PC-9 (cell line): ENCODE measurements at regions not wholly inside any gene's neighbourhood (a gene's known extent, or its start where the extent isn't known, plus 50 kb on each side); places are given as distances from the start of the nearest gene placed in this dataset.

Experiments used
- BruUV-seq: library from RNA; stranded (reverse); fragments of 400-500 nt; replicated peaks from 2 replicates; lab custom pipeline; 2021; lab: Mats Ljungman, UMichigan
- CTCF ChIA-PET: fragments of 300-600 bp; sonication (Branson Sonifier 250); formaldehyde crosslinking; loops from one replicate; lab custom pipeline; 2022; ENCODE audit warnings: antibody characterized with exemption; lab: Charles Lee
- POLR2A ChIA-PET: fragments of 300-600 bp; sonication (Branson Sonifier 250); formaldehyde crosslinking; loops from one replicate; lab custom pipeline; 2022; ENCODE audit warnings: antibody characterized with exemption; ENCODE audit not compliant: unreplicated experiment; lab: Charles Lee
- DNase-seq, 2 experiments: peaks; one replicate each; pipeline versions ENCODE4 v3.0.0 to v3.0.0-alpha.2; 2015 to 2022; ENCODE audit warnings: mixed read lengths in 1 of 2
- H2AFZ ChIP-seq: fragments of 200-600 bp; sonication (generic); 2 replicates; pipeline ENCODE4 v1.8.1; 2017; ENCODE audit warnings: antibody characterized with exemption
- H3F3A ChIP-seq: fragments of 200-600 bp; sonication (generic); 2 replicates; pipeline ENCODE4 v1.8.1; 2017; ENCODE audit warnings: antibody characterized with exemption, mild to moderate bottlenecking, low read depth; ENCODE audit not compliant: insufficient read depth
- H3K27ac ChIP-seq: fragments of 200-600 bp; sonication (generic); 2 replicates; pipeline ENCODE4 v1.6.1; 2016; ENCODE audit warnings: mixed run types
- H3K27me3 ChIP-seq: fragments of 200-600 bp; sonication (generic); 2 replicates; pipeline ENCODE4 v1.6.1; 2016; ENCODE audit warnings: low read depth, mixed run types; ENCODE audit not compliant: insufficient read depth
- H3K36me3 ChIP-seq: fragments of 200-600 bp; sonication (generic); 2 replicates; pipeline ENCODE4 v1.6.1; 2016; ENCODE audit warnings: low read depth, mixed run types
- H3K4me1 ChIP-seq: fragments of 200-600 bp; sonication (generic); replicated peaks from 2 replicates; pipeline ENCODE4 v1.6.1; 2016; ENCODE audit warnings: mixed run types; ENCODE audit not compliant: insufficient read depth
- H3K4me2 ChIP-seq: fragments of 200-600 bp; sonication (generic); 2 replicates; pipeline ENCODE4 v1.6.1; 2017; ENCODE audit warnings: mixed run types
- H3K4me3 ChIP-seq: fragments of 200-600 bp; sonication (generic); 2 replicates; pipeline ENCODE4 v1.6.1; 2016; ENCODE audit warnings: mixed run types
- H3K79me2 ChIP-seq: fragments of 200-600 bp; sonication (generic); 2 replicates; pipeline ENCODE4 v1.6.1; 2017; ENCODE audit warnings: low read depth, mixed run types
- H3K9me2 ChIP-seq: fragments of 200-600 bp; sonication (generic); 2 replicates; pipeline ENCODE4 v1.8.1; 2017; ENCODE audit warnings: mild to moderate bottlenecking; ENCODE audit not compliant: insufficient read depth
- H3K9me3 ChIP-seq: fragments of 200-600 bp; sonication (generic); 2 replicates; pipeline ENCODE4 v1.8.1; 2016; ENCODE audit warnings: low read depth; ENCODE audit not compliant: insufficient read depth
- H4K20me1 ChIP-seq: fragments of 200-600 bp; sonication (generic); 2 replicates; pipeline ENCODE4 v1.8.1; 2017; ENCODE audit not compliant: insufficient read depth
- EZH2 ChIP-seq: fragments of 200-600 bp; sonication (generic); IDR thresholded peaks from 2 replicates; pipeline ENCODE4 v1.8.0; 2017; ENCODE audit warnings: antibody characterized with exemption, low read depth
- intact Hi-C: fragments of 100-400 bp; cut with micrococcal nuclease; formaldehyde crosslinking; loops from one replicate; pipeline ENCODE4 v1.10.0; 2022; ENCODE audit not compliant: unreplicated experiment
- TF ChIP-seq, protein P1 (sequence below): fragments of 200-600 bp; sonication (generic); conservative IDR thresholded peaks from 2 replicates; pipeline ENCODE4 v1.6.1; 2017; ENCODE audit warnings: mixed run types, antibody characterized with exemption, mild to moderate bottlenecking, moderate library complexity

DNA sequence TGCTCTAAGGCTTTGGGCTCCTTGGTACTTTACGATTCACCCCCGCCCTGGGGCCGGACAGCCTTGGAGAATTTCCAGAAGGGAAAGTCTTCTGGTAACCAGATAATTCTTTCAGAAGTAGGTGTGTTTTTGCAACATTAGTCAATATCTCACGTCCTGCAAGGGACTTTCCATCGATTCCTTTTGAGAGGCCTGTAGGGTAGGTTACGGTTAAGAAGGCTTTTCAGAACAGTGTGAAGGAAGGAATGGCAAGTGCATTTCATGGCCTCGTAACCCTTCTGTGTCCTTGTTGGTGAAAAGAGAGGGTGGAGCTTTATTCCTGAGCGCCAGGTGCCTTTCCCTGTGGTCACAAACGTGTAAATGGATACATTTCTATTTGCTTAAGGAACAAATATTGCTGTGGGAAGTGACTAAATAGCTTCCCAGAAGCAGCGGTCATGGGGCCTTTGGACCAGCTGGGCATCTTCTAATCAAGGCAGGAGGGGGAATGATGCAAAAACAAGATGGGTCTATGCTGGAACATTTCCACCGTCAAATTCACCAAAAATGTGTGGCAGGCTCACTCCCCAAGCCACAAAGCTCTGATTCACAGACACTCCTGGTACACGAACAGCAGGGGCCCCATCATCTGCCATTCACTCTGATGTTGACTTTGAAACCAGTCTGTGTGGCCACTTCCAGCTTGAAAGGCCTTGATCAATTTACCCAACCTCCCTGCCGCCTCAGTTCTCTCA is 99.2 kb downstream of the ANKRD10 start:
- H3F3A ChIP-seq = peaks cover 18% of the 10 kb centered on the region; the same call in 1 of the 2 replicates
- H3K4me2 ChIP-seq = peak overlapping the region; percentile 4
- H3K27ac ChIP-seq = no peak overlapping the region
- H4K20me1 ChIP-seq = no peaks in the 10 kb centered on the region
- peak; percentile 27 to 71 for DNase-seq
- POLR2A ChIA-PET = no interaction called here
- intact Hi-C loops = loop anchor here (5.0 kb wide), 1 partner anchor 98 kb away; no protein-coding TSS in a partner anchor
- peaks cover 18% of the 10 kb centered on the region; the same call in 1 of the 2 replicates for H3K4me1 ChIP-seq
- no peaks in the 10 kb centered on the region for H3K9me3 ChIP-seq
- H3K36me3 ChIP-seq = no peaks in the 10 kb centered on the region
- H3K4me3 ChIP-seq = no peak overlapping the region
- TF ChIP-seq EZH2 = no peak
- TF ChIP-seq, protein P1, sequence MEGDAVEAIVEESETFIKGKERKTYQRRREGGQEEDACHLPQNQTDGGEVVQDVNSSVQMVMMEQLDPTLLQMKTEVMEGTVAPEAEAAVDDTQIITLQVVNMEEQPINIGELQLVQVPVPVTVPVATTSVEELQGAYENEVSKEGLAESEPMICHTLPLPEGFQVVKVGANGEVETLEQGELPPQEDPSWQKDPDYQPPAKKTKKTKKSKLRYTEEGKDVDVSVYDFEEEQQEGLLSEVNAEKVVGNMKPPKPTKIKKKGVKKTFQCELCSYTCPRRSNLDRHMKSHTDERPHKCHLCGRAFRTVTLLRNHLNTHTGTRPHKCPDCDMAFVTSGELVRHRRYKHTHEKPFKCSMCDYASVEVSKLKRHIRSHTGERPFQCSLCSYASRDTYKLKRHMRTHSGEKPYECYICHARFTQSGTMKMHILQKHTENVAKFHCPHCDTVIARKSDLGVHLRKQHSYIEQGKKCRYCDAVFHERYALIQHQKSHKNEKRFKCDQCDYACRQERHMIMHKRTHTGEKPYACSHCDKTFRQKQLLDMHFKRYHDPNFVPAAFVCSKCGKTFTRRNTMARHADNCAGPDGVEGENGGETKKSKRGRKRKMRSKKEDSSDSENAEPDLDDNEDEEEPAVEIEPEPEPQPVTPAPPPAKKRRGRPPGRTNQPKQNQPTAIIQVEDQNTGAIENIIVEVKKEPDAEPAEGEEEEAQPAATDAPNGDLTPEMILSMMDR = no peak
- H3K9me2 ChIP-seq = no peaks in the 10 kb centered on the region
- no peaks in the 10 kb centered on the region for H3K79me2 ChIP-seq
- peak overlapping the region; percentile 9; the same call in 1 of the 2 replicates for H2AFZ ChIP-seq
- BruUV-seq = no TSS peak
- H3K27me3 ChIP-seq = no peaks in the 10 kb centered on the region
- CTCF ChIA-PET = interaction anchor here (0.6 to 0.7 kb wide), 2 partner anchors 9 to 48 kb away, joined by 4 to 5 read pairs; no protein-coding TSS in a partner anchor

- POLR2A ChIA-PET = no interaction called here
- Histone ChIP-seq H3K9me3 (no peaks in the 10 kb centered on the region), H3K9me2 (no peaks in the 10 kb centered on the region), H3K4me3 (no peak overlapping the region), H3K36me3 (no peaks in the 10 kb centered on the region), H3K4me2 (no peak overlapping the region), H4K20me1 (no peaks in the 10 kb centered on the region), H3K79me2 (no peaks in the 10 kb centered on the region), H3K4me1 (peaks cover 18% of the 10 kb centered on the region; the same call in 1 of the 2 replicates), H3F3A (peaks cover 18% of the 10 kb centered on the region; the same call in 1 of the 2 replicates), H2AFZ (no peak overlapping the region), H3K27ac (no peak overlapping the region), H3K27me3 (no peaks in the 10 kb centered on the region)
- CTCF ChIA-PET = interaction anchor here (0.6 kb wide), 1 partner anchor 47 kb away, joined by 4 read pairs; no protein-coding TSS in a partner anchor
- intact Hi-C loops = loop anchor here (5.0 kb wide), 1 partner anchor 99 kb away; no protein-coding TSS in a partner anchor
- peak in 1 of 2 experiments; percentile 21 for DNase-seq
- TF ChIP-seq EZH2 = no peak
- TF ChIP-seq, protein P1 = no peak
- no TSS peak for BruUV-seq
Observed at GRCh38 chr13:110816500-110816899, 98.4 kb downstream of the ANKRD10 start.

GRCh38 chr13:110817143-110817542 is 97.7 kb downstream of the ANKRD10 start:
- no TSS peak for BruUV-seq
- ChIA-PET POLR2A (no interaction called here), CTCF (no interaction called here)
- intact Hi-C loops = loop anchor here (5.0 kb wide), 1 partner anchor 100 kb away; no protein-coding TSS in a partner anchor
- Histone ChIP-seq H3K36me3 (no peaks in the 10 kb centered on the region), H3K4me2 (no peak overlapping the region), H3K27me3 (no peaks in the 10 kb centered on the region), H3K9me3 (no peaks in the 10 kb centered on the region), H2AFZ (no peak overlapping the region), H3K4me1 (peaks cover 18% of the 10 kb centered on the region; the same call in 1 of the 2 replicates), H3K4me3 (no peak overlapping the region), H4K20me1 (no peaks in the 10 kb centered on the region), H3K79me2 (no peaks in the 10 kb centered on the region), H3K9me2 (no peaks in the 10 kb centered on the region), H3K27ac (no peak overlapping the region), H3F3A (peaks cover 18% of the 10 kb centered on the region; the same call in 1 of the 2 replicates)
- TF ChIP-seq EZH2 = no peak
- TF ChIP-seq, protein P1 = no peak
- DNase-seq = peak in 1 of 2 experiments; percentile 24
